Astrocyte (in vitro differentiated cells and primary cell): ENCODE measurements at regions not wholly inside any gene's neighbourhood (a gene's known extent, or its start where the extent isn't known, plus 50 kb on each side); places are given as distances from the start of the nearest gene placed in this dataset.
A peak's percentile ranks its signal among the peaks of the same experiment; 100 is the strongest.

ENCODE experiments used
- DNase-seq: peaks from one replicate; pipeline ENCODE4 v3.0.0-alpha.2; 2010; ENCODE audit warnings: low read depth
- FAIRE-seq: peaks from 2 replicates; lab custom pipeline; 2011; peaks lifted over from hg19 to GRCh38; lab: Jason Lieb, UNC
- H2AFZ ChIP-seq: 2 replicates; pipeline ENCODE4 v1.6.0; 2012; ENCODE audit warnings: low read depth, low read length, inconsistent platforms
- H3K27ac ChIP-seq: 2 replicates; pipeline ENCODE4 v1.5.1; 2011; ENCODE audit warnings: low read depth, low read length, inconsistent platforms
- H3K27me3 ChIP-seq: 2 replicates; pipeline ENCODE4 v1.6.0; 2011; ENCODE audit warnings: low read length, inconsistent platforms; ENCODE audit not compliant: insufficient read depth
- H3K36me3 ChIP-seq: 2 replicates; pipeline ENCODE4 v1.5.1; 2011; ENCODE audit warnings: low read length, inconsistent platforms; ENCODE audit not compliant: insufficient read depth
- H3K4me1 ChIP-seq: 2 replicates; pipeline ENCODE4 v1.5.1; 2011; ENCODE audit warnings: low read length, inconsistent platforms; ENCODE audit not compliant: insufficient read depth
- H3K4me2 ChIP-seq: 2 replicates; pipeline ENCODE4 v1.6.0; 2012; ENCODE audit warnings: low read length, inconsistent platforms
- H3K4me3 ChIP-seq: 2 replicates; pipeline ENCODE4 v1.5.1; 2011; ENCODE audit warnings: low read depth, mild to moderate bottlenecking, low read length, inconsistent platforms; ENCODE audit not compliant: insufficient read depth
- H3K79me2 ChIP-seq: 2 replicates; pipeline ENCODE4 v1.6.0; 2012; ENCODE audit warnings: mild to moderate bottlenecking, low read length, inconsistent platforms; ENCODE audit not compliant: insufficient read depth
- H3K9ac ChIP-seq: 2 replicates; pipeline ENCODE4 v1.6.0; 2012; ENCODE audit warnings: mild to moderate bottlenecking, low read length, inconsistent platforms
- H3K9me3 ChIP-seq: 2 replicates; pipeline ENCODE4 v1.5.1; 2012; ENCODE audit warnings: low read depth, mild to moderate bottlenecking, low read length, inconsistent platforms; ENCODE audit not compliant: insufficient read depth
- H4K20me1 ChIP-seq: 2 replicates; pipeline ENCODE4 v1.6.0; 2012; ENCODE audit warnings: low read length, inconsistent platforms; ENCODE audit not compliant: insufficient read depth
- H3K27ac Mint-ChIP-seq: one replicate; pipeline ENCODE4 v1.8.0; 2021; ENCODE audit warnings: mild to moderate bottlenecking, mixed read lengths; ENCODE audit not compliant: unreplicated experiment
- H3K27me3 Mint-ChIP-seq: one replicate; pipeline ENCODE4 v1.8.0; 2021; ENCODE audit warnings: low read depth, mixed read lengths; ENCODE audit not compliant: unreplicated experiment
- H3K36me3 Mint-ChIP-seq: one replicate; pipeline ENCODE4 v1.8.0; 2021; ENCODE audit warnings: low read depth, mixed read lengths; ENCODE audit not compliant: unreplicated experiment
- H3K4me1 Mint-ChIP-seq: one replicate; pipeline ENCODE4 v1.8.0; 2021; ENCODE audit warnings: low read depth, mixed read lengths; ENCODE audit not compliant: unreplicated experiment
- H3K4me3 Mint-ChIP-seq: one replicate; pipeline ENCODE4 v1.8.0; 2021; ENCODE audit warnings: mild to moderate bottlenecking, moderate library complexity, mixed read lengths; ENCODE audit not compliant: unreplicated experiment
- H3K9me3 Mint-ChIP-seq: one replicate; pipeline ENCODE4 v1.8.0; 2021; ENCODE audit warnings: mild to moderate bottlenecking, mixed read lengths; ENCODE audit not compliant: unreplicated experiment
- EZH2 ChIP-seq: IDR thresholded peaks from 2 replicates; pipeline ENCODE4 v1.6.1; 2012; ENCODE audit warnings: mild to moderate bottlenecking, low read length, inconsistent platforms; ENCODE audit not compliant: insufficient read depth
- TF ChIP-seq, protein P1 (sequence below): IDR thresholded peaks from 2 replicates; pipeline ENCODE4 v1.5.1; 2011; ENCODE audit warnings: low read depth, mild to moderate bottlenecking, inconsistent platforms, low read length, moderate library complexity; ENCODE audit not compliant: insufficient read depth

- DNase-seq (peak; percentile 75), FAIRE-seq (no peak)
- Histone ChIP-seq H3K4me2 (peak overlapping the region; percentile 41), H3K27me3 (no peaks in the 10 kb centered on the region), H3K9ac (no peak overlapping the region), H2AFZ (no peak overlapping the region), H4K20me1 (no peaks in the 10 kb centered on the region), H3K79me2 (no peaks in the 10 kb centered on the region), H3K4me1 (peaks cover 15% of the 10 kb centered on the region), H3K27ac (no peak overlapping the region), H3K9me3 (no peaks in the 10 kb centered on the region), H3K36me3 (no peaks in the 10 kb centered on the region), H3K4me3 (no peak overlapping the region)
- no peak overlapping the region for H3K4me3 Mint-ChIP-seq
- H3K27me3 Mint-ChIP-seq = peaks cover 28% of the 10 kb centered on the region
- H3K27ac Mint-ChIP-seq = no peak overlapping the region
- peaks cover 2% of the 10 kb centered on the region for H3K36me3 Mint-ChIP-seq
- TF ChIP-seq, protein P1, sequence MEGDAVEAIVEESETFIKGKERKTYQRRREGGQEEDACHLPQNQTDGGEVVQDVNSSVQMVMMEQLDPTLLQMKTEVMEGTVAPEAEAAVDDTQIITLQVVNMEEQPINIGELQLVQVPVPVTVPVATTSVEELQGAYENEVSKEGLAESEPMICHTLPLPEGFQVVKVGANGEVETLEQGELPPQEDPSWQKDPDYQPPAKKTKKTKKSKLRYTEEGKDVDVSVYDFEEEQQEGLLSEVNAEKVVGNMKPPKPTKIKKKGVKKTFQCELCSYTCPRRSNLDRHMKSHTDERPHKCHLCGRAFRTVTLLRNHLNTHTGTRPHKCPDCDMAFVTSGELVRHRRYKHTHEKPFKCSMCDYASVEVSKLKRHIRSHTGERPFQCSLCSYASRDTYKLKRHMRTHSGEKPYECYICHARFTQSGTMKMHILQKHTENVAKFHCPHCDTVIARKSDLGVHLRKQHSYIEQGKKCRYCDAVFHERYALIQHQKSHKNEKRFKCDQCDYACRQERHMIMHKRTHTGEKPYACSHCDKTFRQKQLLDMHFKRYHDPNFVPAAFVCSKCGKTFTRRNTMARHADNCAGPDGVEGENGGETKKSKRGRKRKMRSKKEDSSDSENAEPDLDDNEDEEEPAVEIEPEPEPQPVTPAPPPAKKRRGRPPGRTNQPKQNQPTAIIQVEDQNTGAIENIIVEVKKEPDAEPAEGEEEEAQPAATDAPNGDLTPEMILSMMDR = no peak
- no peak for TF ChIP-seq EZH2
- peaks cover 2% of the 10 kb centered on the region for H3K4me1 Mint-ChIP-seq
- H3K9me3 Mint-ChIP-seq = peaks cover 2% of the 10 kb centered on the region
Observed at GRCh38 chr15:66955871-66956585, 109.4 kb upstream of the SMAD3 start.

- Histone ChIP-seq H3K9me3 (no peaks in the 10 kb centered on the region), H3K27ac (no peak overlapping the region), H2AFZ (no peak overlapping the region), H3K79me2 (no peaks in the 10 kb centered on the region), H3K4me1 (peaks cover 15% of the 10 kb centered on the region), H3K27me3 (no peaks in the 10 kb centered on the region), H3K4me2 (no peak overlapping the region), H4K20me1 (no peaks in the 10 kb centered on the region), H3K4me3 (no peak overlapping the region), H3K36me3 (no peaks in the 10 kb centered on the region), H3K9ac (no peak overlapping the region)
- Mint-ChIP-seq H3K4me3 (no peak overlapping the region), H3K4me1 (peaks cover 2% of the 10 kb centered on the region), H3K9me3 (peaks cover 2% of the 10 kb centered on the region), H3K27me3 (peaks cover 35% of the 10 kb centered on the region), H3K27ac (no peak overlapping the region), H3K36me3 (peaks cover 2% of the 10 kb centered on the region)
- no peak for DNase-seq
- TF ChIP-seq, protein P1 = no peak
- FAIRE-seq = no peak
Observed at GRCh38 chr15:66956672-66957430, 108.6 kb upstream of the SMAD3 start.

DNA sequence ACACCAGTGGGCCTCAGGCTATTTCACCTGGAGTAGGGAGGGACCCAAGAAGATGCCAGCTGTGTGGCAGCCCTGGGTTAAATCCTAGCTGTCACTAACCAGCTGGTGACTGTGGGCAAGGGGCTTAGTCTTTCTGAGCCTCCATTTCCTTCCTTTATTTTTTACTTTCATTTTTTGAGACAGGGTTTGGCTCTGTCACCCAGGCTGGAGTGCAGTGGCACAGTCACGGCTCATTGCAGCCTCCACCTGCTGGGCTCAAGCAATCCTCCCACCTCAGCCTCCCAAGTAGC is 108.0 kb upstream of the SMAD3 start:
- Histone ChIP-seq H3K36me3 (no peaks in the 10 kb centered on the region), H3K9me3 (no peaks in the 10 kb centered on the region), H3K4me3 (no peak overlapping the region), H3K27me3 (no peaks in the 10 kb centered on the region), H3K4me2 (no peak overlapping the region), H2AFZ (no peak overlapping the region), H3K27ac (no peak overlapping the region), H3K4me1 (peaks cover 15% of the 10 kb centered on the region), H3K79me2 (no peaks in the 10 kb centered on the region), H4K20me1 (no peaks in the 10 kb centered on the region), H3K9ac (no peak overlapping the region)
- no peak overlapping the region for H3K4me3 Mint-ChIP-seq
- peaks cover 2% of the 10 kb centered on the region for H3K36me3 Mint-ChIP-seq
- H3K27me3 Mint-ChIP-seq = peaks cover 38% of the 10 kb centered on the region
- H3K27ac Mint-ChIP-seq = no peak overlapping the region
- no peak for FAIRE-seq
- peaks cover 2% of the 10 kb centered on the region for H3K9me3 Mint-ChIP-seq
- H3K4me1 Mint-ChIP-seq = peaks cover 2% of the 10 kb centered on the region
- TF ChIP-seq EZH2 = no peak
- TF ChIP-seq, protein P1 = no peak
- no peak for DNase-seq
